CD4-positive, CD25-positive, alpha-beta regulatory T cell (primary cell): ENCODE measurements at regions not wholly inside any gene's neighbourhood (a gene's known extent, or its start where the extent isn't known, plus 50 kb on each side); places are given as distances from the start of the nearest gene placed in this dataset.

Experiments used
- ATAC-seq, 2 donors: fragments of 150-1000 bp; cut with Tn5 transposase; one replicate each; pipeline ENCODE4 v1.10.0; 2021; ENCODE audit warnings: low read depth in 2 of 2, moderate number of reproducible peaks in 2 of 2, moderate library complexity in 1 of 2
- DNase-seq, 3 donors: peaks; one replicate each; pipeline versions ENCODE4 v3.0.0 to v3.0.0-alpha.2; 2012 to 2022; ENCODE audit warnings: mixed read lengths in 1 of 3
- H3K27ac ChIP-seq: one replicate; pipeline ENCODE4 v1.7.0; 2013; ENCODE audit warnings: mild to moderate bottlenecking, low read length; ENCODE audit not compliant: insufficient read depth, poor library complexity, severe bottlenecking
- H3K27me3 ChIP-seq: one replicate; pipeline ENCODE4 v1.7.0; 2013; ENCODE audit warnings: low read length; ENCODE audit not compliant: control insufficient read depth, insufficient read depth
- H3K36me3 ChIP-seq: one replicate; pipeline ENCODE4 v1.7.0; 2013; ENCODE audit warnings: mild to moderate bottlenecking, low read length, moderate library complexity; ENCODE audit not compliant: control insufficient read depth, insufficient read depth
- H3K4me1 ChIP-seq: 2 replicates; pipeline ENCODE4 v1.7.0; 2013; ENCODE audit warnings: mild to moderate bottlenecking, low read length; ENCODE audit not compliant: insufficient read depth, control insufficient read depth, poor library complexity, severe bottlenecking
- H3K4me3 ChIP-seq: one replicate; pipeline ENCODE4 v1.7.0; 2013; ENCODE audit warnings: low read depth, mild to moderate bottlenecking, low read length, moderate library complexity
- H3K9me3 ChIP-seq, 2 experiments: 1 replicate in 1 of 2; 2 replicates in 1 of 2; pipeline ENCODE4 v1.7.0; 2013; ENCODE audit warnings: low read length in 2 of 2, mild to moderate bottlenecking in 1 of 2, moderate library complexity in 1 of 2; ENCODE audit not compliant: control insufficient read depth in 2 of 2
- H3K27ac Mint-ChIP-seq, 3 donors: one replicate each; pipeline ENCODE4 v1.8.0; 2020 to 2022; ENCODE audit warnings: mild to moderate bottlenecking in 3 of 3, mixed read lengths in 3 of 3, moderate library complexity in 2 of 3
- H3K27me3 Mint-ChIP-seq: one replicate; pipeline ENCODE4 v1.8.0; 2022; ENCODE audit warnings: mild to moderate bottlenecking, mixed read lengths
- H3K36me3 Mint-ChIP-seq: one replicate; pipeline ENCODE4 v1.8.0; 2020; ENCODE audit warnings: mixed read lengths
- H3K4me1 Mint-ChIP-seq, 4 donors: one replicate each; pipeline ENCODE4 v1.8.0; 2020 to 2022; ENCODE audit warnings: mixed read lengths in 4 of 4, mild to moderate bottlenecking in 1 of 4
- H3K4me3 Mint-ChIP-seq, 4 donors: one replicate each; pipeline ENCODE4 v1.8.0; 2020 to 2022; ENCODE audit warnings: mild to moderate bottlenecking in 4 of 4, mixed read lengths in 4 of 4, moderate library complexity in 3 of 4
- H3K9me3 Mint-ChIP-seq, 7 donors: one replicate each; pipeline ENCODE4 v1.8.0; 2020 to 2022; ENCODE audit warnings: mixed read lengths in 7 of 7, mild to moderate bottlenecking in 3 of 7, moderate library complexity in 2 of 7

- peaks cover 7% of the 10 kb centered on the region for H3K27me3 Mint-ChIP-seq
- no peak for ATAC-seq
Measured at GRCh38 chr12:98137278-98137677, 378.1 kb upstream of the TMPO start.

GRCh38 chr12:98144953-98145352 lies 370.4 kb upstream of the TMPO start:
- DNase-seq (no peak), ATAC-seq (no peak)
- no peak overlapping the region for H3K4me3 ChIP-seq
- no peaks in the 10 kb centered on the region for H3K36me3 Mint-ChIP-seq
- no peaks in the 10 kb centered on the region for H3K4me1 ChIP-seq
- H3K4me1 Mint-ChIP-seq, result no peaks in the 10 kb centered on the region
- no peaks in the 10 kb centered on the region for H3K36me3 ChIP-seq
- no peak overlapping the region for H3K4me3 Mint-ChIP-seq
- H3K27me3 ChIP-seq, result no peaks in the 10 kb centered on the region
- no peak overlapping the region for H3K27ac Mint-ChIP-seq
- H3K9me3 Mint-ChIP-seq, result peaks cover 0 to 7% (median 0%) of the 10 kb centered on the region in 7 donors
- peaks cover 17% of the 10 kb centered on the region for H3K27me3 Mint-ChIP-seq
- no peaks in the 10 kb centered on the region for H3K9me3 ChIP-seq
- H3K27ac ChIP-seq, result no peak overlapping the region

More at GRCh38 chr12:98137278-98137677, 378.1 kb upstream of the TMPO start:
- Histone ChIP-seq H3K27me3 (no peaks in the 10 kb centered on the region), H3K4me1 (no peaks in the 10 kb centered on the region), H3K36me3 (no peaks in the 10 kb centered on the region), H3K4me3 (no peak overlapping the region), H3K9me3 (no peaks in the 10 kb centered on the region), H3K27ac (no peak overlapping the region)
- no peak overlapping the region for H3K27ac Mint-ChIP-seq
- H3K4me1 Mint-ChIP-seq, result no peaks in the 10 kb centered on the region
- DNase-seq, result no peak
- H3K4me3 Mint-ChIP-seq, result no peak overlapping the region
- H3K36me3 Mint-ChIP-seq, result no peaks in the 10 kb centered on the region
- H3K9me3 Mint-ChIP-seq, result peaks cover 0 to 5% (median 0%) of the 10 kb centered on the region in 7 donors

- no peak overlapping the region for H3K27ac ChIP-seq
Measured at GRCh38 chr12:98146043-98146442, 369.3 kb upstream of the TMPO start.

GRCh38 chr12:98146487-98146886 lies 368.9 kb upstream of the TMPO start:
- no peak overlapping the region for H3K27ac Mint-ChIP-seq
- peaks cover 17% of the 10 kb centered on the region for H3K27me3 Mint-ChIP-seq
- H3K27me3 ChIP-seq, result no peaks in the 10 kb centered on the region
- no peaks in the 10 kb centered on the region for H3K9me3 ChIP-seq
- no peaks in the 10 kb centered on the region for H3K4me1 ChIP-seq
- H3K4me1 Mint-ChIP-seq, result no peaks in the 10 kb centered on the region
- no peak overlapping the region for H3K4me3 ChIP-seq
- ATAC-seq, result no peak
- H3K4me3 Mint-ChIP-seq, result no peak overlapping the region
- H3K9me3 Mint-ChIP-seq, result peaks cover 0 to 7% (median 0%) of the 10 kb centered on the region in 7 donors
- H3K36me3 Mint-ChIP-seq, result no peaks in the 10 kb centered on the region
- no peaks in the 10 kb centered on the region for H3K36me3 ChIP-seq
- DNase-seq, result no peak
- H3K27ac ChIP-seq, result no peak overlapping the region

More at GRCh38 chr12:98146043-98146442, 369.3 kb upstream of the TMPO start:
- H3K9me3 ChIP-seq, result no peaks in the 10 kb centered on the region
- H3K4me3 Mint-ChIP-seq, result no peak overlapping the region
- no peaks in the 10 kb centered on the region for H3K36me3 ChIP-seq
- H3K4me1 Mint-ChIP-seq, result no peaks in the 10 kb centered on the region
- DNase-seq, result no peak
- peaks cover 17% of the 10 kb centered on the region for H3K27me3 Mint-ChIP-seq
- H3K36me3 Mint-ChIP-seq, result no peaks in the 10 kb centered on the region
- no peak overlapping the region for H3K27ac Mint-ChIP-seq
- H3K27me3 ChIP-seq, result no peaks in the 10 kb centered on the region
- no peak for ATAC-seq
- no peak overlapping the region for H3K4me3 ChIP-seq
- peaks cover 0 to 7% (median 0%) of the 10 kb centered on the region in 7 donors for H3K9me3 Mint-ChIP-seq
- H3K4me1 ChIP-seq, result no peaks in the 10 kb centered on the region

- Mint-ChIP-seq H3K9me3 (peaks cover 0 to 3% (median 0%) of the 10 kb centered on the region in 7 donors), H3K27ac (no peak overlapping the region), H3K36me3 (no peaks in the 10 kb centered on the region), H3K4me3 (no peak overlapping the region), H3K4me1 (no peaks in the 10 kb centered on the region), H3K27me3 (no peaks in the 10 kb centered on the region)
- no peak overlapping the region for H3K27ac ChIP-seq
- ATAC-seq (no peak), DNase-seq (no peak)
- no peak overlapping the region for H3K4me3 ChIP-seq
- no peaks in the 10 kb centered on the region for H3K27me3 ChIP-seq
- H3K9me3 ChIP-seq, result no peaks in the 10 kb centered on the region
- H3K36me3 ChIP-seq, result no peaks in the 10 kb centered on the region
- no peaks in the 10 kb centered on the region for H3K4me1 ChIP-seq
Measured at GRCh38 chr12:98149270-98149669, 366.1 kb upstream of the TMPO start.

- Histone ChIP-seq H3K4me1 (no peaks in the 10 kb centered on the region), H3K36me3 (no peaks in the 10 kb centered on the region), H3K27me3 (no peaks in the 10 kb centered on the region), H3K27ac (no peak overlapping the region), H3K4me3 (no peak overlapping the region), H3K9me3 (no peaks in the 10 kb centered on the region)
- H3K9me3 Mint-ChIP-seq, result peaks cover 0 to 2% (median 0%) of the 10 kb centered on the region in 7 donors
- H3K36me3 Mint-ChIP-seq, result no peaks in the 10 kb centered on the region
- no peak overlapping the region for H3K27ac Mint-ChIP-seq
- H3K4me1 Mint-ChIP-seq, result no peaks in the 10 kb centered on the region
- no peak overlapping the region for H3K4me3 Mint-ChIP-seq
- H3K27me3 Mint-ChIP-seq, result no peaks in the 10 kb centered on the region
- ATAC-seq (no peak), DNase-seq (no peak)
Measured at GRCh38 chr12:98149691-98150210, 365.6 kb upstream of the TMPO start.

GRCh38 chr12:98151105-98151590 lies 364.2 kb upstream of the TMPO start:
- H3K27me3 Mint-ChIP-seq, result no peaks in the 10 kb centered on the region
- no peaks in the 10 kb centered on the region for H3K36me3 Mint-ChIP-seq
- H3K4me1 Mint-ChIP-seq, result no peaks in the 10 kb centered on the region
- no peaks in the 10 kb centered on the region for H3K9me3 ChIP-seq
- no peaks in the 10 kb centered on the region for H3K27me3 ChIP-seq
- no peak overlapping the region for H3K27ac ChIP-seq
- no peak overlapping the region for H3K4me3 ChIP-seq
- H3K4me1 ChIP-seq, result no peaks in the 10 kb centered on the region
- no peaks in the 10 kb centered on the region for H3K36me3 ChIP-seq
- no peak overlapping the region for H3K4me3 Mint-ChIP-seq
- H3K9me3 Mint-ChIP-seq, result peaks cover 0 to 2% (median 0%) of the 10 kb centered on the region in 7 donors
- no peak overlapping the region for H3K27ac Mint-ChIP-seq
- no peak for ATAC-seq
- DNase-seq, result no peak

- no peaks in the 10 kb centered on the region for H3K4me1 Mint-ChIP-seq
- no peak overlapping the region for H3K27ac Mint-ChIP-seq
Measured at GRCh38 chr12:98151984-98152383, 363.4 kb upstream of the TMPO start.

More at GRCh38 chr12:98151984-98152383, 363.4 kb upstream of the TMPO start:
- peaks cover 0 to 2% (median 0%) of the 10 kb centered on the region in 7 donors for H3K9me3 Mint-ChIP-seq
- Histone ChIP-seq H3K4me1 (no peaks in the 10 kb centered on the region), H3K4me3 (no peak overlapping the region), H3K36me3 (no peaks in the 10 kb centered on the region), H3K27me3 (no peaks in the 10 kb centered on the region), H3K27ac (no peak overlapping the region), H3K9me3 (no peaks in the 10 kb centered on the region)
- H3K36me3 Mint-ChIP-seq, result no peaks in the 10 kb centered on the region
- H3K27me3 Mint-ChIP-seq, result no peaks in the 10 kb centered on the region
- ATAC-seq (no peak), DNase-seq (no peak)
- H3K4me3 Mint-ChIP-seq, result no peak overlapping the region
